ENCODE measurements at regions not wholly inside any gene's neighbourhood (a gene's known extent, or its start where the extent isn't known, plus 50 kb on each side); places are given as distances from the start of the nearest gene placed in this dataset.

- TF ChIP-seq CTCF (IDR thresholded peaks at IDR 0.05) (no peak), POLR2A (IDR thresholded peaks at IDR 0.05) (no peak)
Observed at GRCh38 chr1:43058056-43058455, 99.4 kb upstream of the SLC2A1 start.

Data from body of pancreas (tissue), 4 donors.